ENCODE measurements at regions not wholly inside any gene's neighbourhood (a gene's known extent, or its start where the extent isn't known, plus 50 kb on each side); places are given as distances from the start of the nearest gene placed in this dataset.

DNA sequence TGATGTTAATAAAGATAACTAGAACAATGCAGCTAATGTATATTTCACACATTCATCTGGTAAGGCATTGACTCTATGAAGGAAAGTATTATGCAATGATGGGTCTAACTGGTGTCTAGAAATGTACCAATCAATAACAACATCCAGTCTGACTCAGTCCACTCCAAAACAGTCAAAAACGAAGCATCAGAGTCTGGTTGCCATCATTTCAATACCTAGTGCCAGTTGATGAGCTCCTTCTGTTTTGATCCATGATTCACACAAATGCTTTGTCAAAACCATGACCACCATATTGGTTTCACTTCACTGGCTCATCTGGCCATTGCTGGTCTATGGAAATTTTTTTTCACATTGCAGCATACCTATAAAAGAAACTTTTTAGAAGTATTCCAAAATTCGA is 747.2 kb upstream of the TMEM132C start:
- Histone ChIP-seq H2AK5ac (ENCODE audit: low read depth, low read length) (no peak overlapping the region), H2BK15ac (ENCODE audit: low read length) (no peak overlapping the region), H4K20me1 (replicated peaks in 1 of 2; ENCODE audit: control insufficient read depth in 1 of 2, insufficient read depth in 2 of 2, low read length in 2 of 2) (no peaks in the 10 kb centered on the region), H4K91ac (replicated peaks; ENCODE audit: insufficient read length, low read length) (no peak overlapping the region), H3K9me3 (ENCODE audit: insufficient read depth in 2 of 2, low read depth in 1 of 2, low read length in 1 of 2) (no peaks in the 10 kb centered on the region), H4K5ac (ENCODE audit: insufficient read length, low read depth, low read length) (no peak overlapping the region), H2BK5ac (ENCODE audit: low read depth, low read length) (no peak overlapping the region), H3K14ac (ENCODE audit: insufficient read length) (no peak overlapping the region), H3K27ac (ENCODE audit: low read depth, low read length) (no peak overlapping the region), H3K4me3 (ENCODE audit: extremely low read depth in 1 of 4, insufficient read depth in 2 of 4, low read depth in 3 of 4, low read length in 4 of 4) (no peak overlapping the region), H3K9ac (replicated peaks in 1 of 4; ENCODE audit: extremely low read depth in 1 of 4, low read depth in 3 of 4, low read length in 3 of 4) (no peak overlapping the region), H3K23me2 (ENCODE audit: low read depth, low read length) (no peaks in the 10 kb centered on the region), H3K79me1 (ENCODE audit: low read depth, low read length) (no peaks in the 10 kb centered on the region), H2BK120ac (replicated peaks; ENCODE audit: low read depth, low read length) (no peak overlapping the region), H3K23ac (ENCODE audit: insufficient read length) (no peak overlapping the region), H3K18ac (ENCODE audit: extremely low read depth, low read length) (no peak overlapping the region), H3K79me2 (ENCODE audit: control insufficient read depth in 1 of 2, insufficient read depth in 2 of 2, low read length in 2 of 2) (no peaks in the 10 kb centered on the region), H2BK12ac (ENCODE audit: low read depth, low read length) (no peak overlapping the region), H2BK20ac (ENCODE audit: low read length) (no peak overlapping the region), H3K36me3 (ENCODE audit: control insufficient read depth in 2 of 4, insufficient read depth in 4 of 4, low read length in 3 of 4) (no peaks in the 10 kb centered on the region), H3K56ac (replicated peaks; ENCODE audit: insufficient read length, low read depth, low read length) (no peak overlapping the region), H4K8ac (ENCODE audit: extremely low read depth, insufficient read depth, low read length) (no peak overlapping the region), H3K4me1 (replicated peaks in 1 of 4; ENCODE audit: control insufficient read depth in 3 of 4, insufficient read depth in 4 of 4, low read length in 3 of 4) (no peaks in the 10 kb centered on the region), H3K27me3 (replicated peaks in 1 of 4; ENCODE audit: control insufficient read depth in 3 of 4, extremely low read depth in 1 of 4, insufficient read depth in 3 of 4, low read length in 3 of 4) (peaks cover 0 to 1% (median 0%) of the 10 kb centered on the region in 4 experiments; a peak in 1 of 7 replicates), H3K4me2 (ENCODE audit: insufficient read depth in 1 of 2, low read depth in 2 of 2, low read length in 2 of 2) (no peak overlapping the region), H3K4ac (replicated peaks; ENCODE audit: insufficient read length, low read depth, low read length) (no peak overlapping the region), H2AFZ (ENCODE audit: low read length) (no peak overlapping the region)
- no peak for FAIRE-seq
- TF ChIP-seq EGR1 (IDR thresholded peaks at IDR 0.05; ENCODE audit: borderline replicate concordance, low read depth, low read length): no peak
- no peak for TF ChIP-seq SP1 (IDR thresholded peaks at IDR 0.05; ENCODE audit: low read depth, low read length)
- TF ChIP-seq GTF2F1 (IDR thresholded peaks at IDR 0.05; ENCODE audit: borderline replicate concordance, low read depth, low read length): no peak
- no peak for TF ChIP-seq GABPA (IDR thresholded peaks at IDR 0.05; ENCODE audit: borderline replicate concordance, insufficient read depth, low read length)
- no peak for TF ChIP-seq TAF1 (IDR thresholded peaks at IDR 0.05; ENCODE audit: low read depth, low read length)
- 90% methylated on average over 2 of the region's 2 CpGs; no CpG with 5 or more reads in 1 of the 2 experiments for WGBS, 2 experiments (ENCODE audit: extremely low coverage in 1 of 2, insufficient coverage in 1 of 2, insufficient read length in 1 of 2, insufficient replicate concordance in 2 of 2, low coverage in 1 of 2, low lambda C conversion rate in 2 of 2, missing lambda C conversion rate in 1 of 2)
- CTCF ChIA-PET (ENCODE audit: partially characterized antibody): interaction anchor here (1.0 kb wide), 1 partner anchor 49 kb away, joined by 3 read pairs; no protein-coding TSS in a partner anchor
- no peak for DNase-seq (ENCODE audit: low read depth in 1 of 2, low spot score in 2 of 2)
- POLR2A ChIA-PET (ENCODE audit: partially characterized antibody): no interaction called here
